Progenitor cell of endocrine pancreas (in vitro differentiated cells): ENCODE measurements at regions not wholly inside any gene's neighbourhood (a gene's known extent, or its start where the extent isn't known, plus 50 kb on each side); places are given as distances from the start of the nearest gene placed in this dataset.

Source experiments
- DNase-seq: peaks from one replicate; pipeline ENCODE4 v3.0.0; 2021; ENCODE audit warnings: low spot score; ENCODE audit not compliant: unreplicated experiment
- H3K27ac Mint-ChIP-seq: 2 replicates; pipeline ENCODE4 v1.8.0; 2021; ENCODE audit warnings: mild to moderate bottlenecking, moderate library complexity, mixed read lengths
- H3K27me3 Mint-ChIP-seq: 2 replicates; pipeline ENCODE4 v1.8.0; 2021; ENCODE audit warnings: mixed read lengths
- H3K36me3 Mint-ChIP-seq: 2 replicates; pipeline ENCODE4 v1.8.0; 2022; ENCODE audit warnings: mixed read lengths; ENCODE audit not compliant: insufficient read depth
- H3K4me1 Mint-ChIP-seq: 2 replicates; pipeline ENCODE4 v1.8.0; 2021; ENCODE audit warnings: low read depth, mixed read lengths
- H3K4me3 Mint-ChIP-seq: 2 replicates; pipeline ENCODE4 v1.8.0; 2021; ENCODE audit warnings: low read depth, mild to moderate bottlenecking, moderate library complexity, mixed read lengths
- H3K9me3 Mint-ChIP-seq: 2 replicates; pipeline ENCODE4 v1.8.0; 2021; ENCODE audit warnings: low read depth, mixed read lengths
- TF ChIP-seq, protein P1 (sequence below): fragments of 200-600 bp; sonication (generic); IDR thresholded peaks from one replicate; pipeline ENCODE4 v1.5.0; 2021; ENCODE audit warnings: antibody characterized with exemption, mild to moderate bottlenecking; ENCODE audit not compliant: unreplicated experiment

DNA sequence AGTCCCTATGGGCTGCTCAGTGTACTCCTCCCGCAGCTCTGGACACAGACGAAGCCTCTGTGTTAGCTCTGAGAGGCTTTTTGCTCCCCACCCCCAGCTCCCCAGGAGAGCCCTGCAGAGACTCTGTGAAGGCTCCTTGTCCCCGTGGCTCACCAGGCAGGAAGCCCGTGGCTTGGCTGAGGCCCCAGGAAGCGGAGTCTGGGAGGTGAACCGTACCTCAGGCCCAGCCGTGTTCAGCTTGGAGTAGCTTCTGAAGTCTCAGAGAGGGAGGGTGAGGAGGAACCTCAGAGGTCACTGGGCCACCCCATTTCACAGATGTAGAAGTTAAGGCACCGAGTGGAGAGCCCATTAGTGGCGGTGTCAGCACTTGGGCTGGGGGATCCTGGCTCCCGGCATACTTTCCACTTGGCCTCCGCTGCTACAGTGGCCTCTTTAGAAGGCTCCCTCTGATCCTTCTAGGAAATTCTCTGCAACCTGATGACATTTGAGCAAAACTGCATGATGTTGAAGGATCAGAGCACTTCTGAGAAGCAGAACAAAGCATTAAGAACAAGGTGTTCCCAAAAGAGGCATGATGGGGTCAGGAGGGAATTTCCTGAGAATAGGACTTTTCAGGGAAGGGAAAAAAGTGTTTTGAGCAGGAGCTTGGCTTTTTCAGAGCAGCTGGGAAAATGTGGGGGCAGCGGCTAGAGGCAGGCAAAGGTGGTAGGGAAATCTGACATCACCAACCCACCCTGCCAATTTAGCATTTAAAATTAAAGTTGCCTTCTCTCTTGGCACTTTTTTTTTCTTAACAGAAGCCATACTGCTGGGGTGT lies 79.1 kb downstream of the MCFD2 start:
- no peak overlapping the region for H3K4me3 Mint-ChIP-seq
- DNase-seq: no peak
- TF ChIP-seq, protein P1, sequence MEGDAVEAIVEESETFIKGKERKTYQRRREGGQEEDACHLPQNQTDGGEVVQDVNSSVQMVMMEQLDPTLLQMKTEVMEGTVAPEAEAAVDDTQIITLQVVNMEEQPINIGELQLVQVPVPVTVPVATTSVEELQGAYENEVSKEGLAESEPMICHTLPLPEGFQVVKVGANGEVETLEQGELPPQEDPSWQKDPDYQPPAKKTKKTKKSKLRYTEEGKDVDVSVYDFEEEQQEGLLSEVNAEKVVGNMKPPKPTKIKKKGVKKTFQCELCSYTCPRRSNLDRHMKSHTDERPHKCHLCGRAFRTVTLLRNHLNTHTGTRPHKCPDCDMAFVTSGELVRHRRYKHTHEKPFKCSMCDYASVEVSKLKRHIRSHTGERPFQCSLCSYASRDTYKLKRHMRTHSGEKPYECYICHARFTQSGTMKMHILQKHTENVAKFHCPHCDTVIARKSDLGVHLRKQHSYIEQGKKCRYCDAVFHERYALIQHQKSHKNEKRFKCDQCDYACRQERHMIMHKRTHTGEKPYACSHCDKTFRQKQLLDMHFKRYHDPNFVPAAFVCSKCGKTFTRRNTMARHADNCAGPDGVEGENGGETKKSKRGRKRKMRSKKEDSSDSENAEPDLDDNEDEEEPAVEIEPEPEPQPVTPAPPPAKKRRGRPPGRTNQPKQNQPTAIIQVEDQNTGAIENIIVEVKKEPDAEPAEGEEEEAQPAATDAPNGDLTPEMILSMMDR: no peak
- H3K36me3 Mint-ChIP-seq: no peaks in the 10 kb centered on the region
- H3K27me3 Mint-ChIP-seq: no peaks in the 10 kb centered on the region
- peaks cover 3% of the 10 kb centered on the region for H3K9me3 Mint-ChIP-seq
- H3K4me1 Mint-ChIP-seq: no peaks in the 10 kb centered on the region
- no peak overlapping the region for H3K27ac Mint-ChIP-seq

DNA sequence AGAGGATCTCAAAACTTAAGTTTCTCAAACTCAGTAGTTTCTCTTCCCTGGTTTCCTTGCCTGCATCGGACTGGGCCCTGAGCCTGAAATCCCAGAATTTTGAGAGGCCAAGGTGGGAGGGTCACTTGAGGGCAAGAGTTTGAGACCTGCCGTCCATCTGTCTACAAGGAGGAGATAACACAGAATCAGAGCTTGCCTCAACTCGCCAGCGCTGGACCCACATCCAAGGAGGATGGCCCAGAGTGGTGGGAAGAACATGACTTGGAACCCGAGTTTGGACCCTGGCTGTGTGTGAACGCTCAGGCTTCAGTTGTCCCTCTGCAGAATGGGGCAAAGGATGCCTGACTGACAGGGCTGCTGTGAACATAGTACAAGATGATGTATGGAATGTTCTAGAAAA lies 80.1 kb downstream of the MCFD2 start:
- Mint-ChIP-seq H3K27ac (no peak overlapping the region), H3K4me1 (no peaks in the 10 kb centered on the region), H3K9me3 (peaks cover 5% of the 10 kb centered on the region), H3K27me3 (no peaks in the 10 kb centered on the region), H3K36me3 (no peaks in the 10 kb centered on the region), H3K4me3 (no peak overlapping the region)
- TF ChIP-seq, protein P1: no peak
- DNase-seq: no peak

DNA sequence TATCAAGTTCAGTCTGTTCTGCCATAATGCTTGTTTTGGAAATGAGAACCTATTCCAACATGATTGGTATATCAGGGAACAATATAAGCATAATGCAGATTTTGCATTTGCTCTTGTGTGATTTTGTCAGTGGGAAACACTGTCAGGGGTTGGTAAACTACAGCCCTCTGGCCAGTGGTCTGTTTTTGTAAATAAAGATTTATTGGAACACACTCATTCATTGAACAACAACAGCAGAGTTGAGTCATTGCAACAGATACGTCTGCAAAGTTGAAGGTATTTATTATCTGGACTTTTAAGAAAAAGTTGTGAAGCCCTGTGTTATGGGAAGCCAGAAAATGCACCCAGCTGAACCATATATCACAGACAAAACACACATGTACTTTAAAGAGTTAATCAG lies 83.1 kb downstream of the MCFD2 start:
- DNase-seq: no peak
- TF ChIP-seq, protein P1: no peak
- Mint-ChIP-seq H3K27ac (no peak overlapping the region), H3K4me3 (no peak overlapping the region), H3K27me3 (peaks cover 3% of the 10 kb centered on the region), H3K4me1 (no peaks in the 10 kb centered on the region), H3K36me3 (no peaks in the 10 kb centered on the region), H3K9me3 (peaks cover 9% of the 10 kb centered on the region)

DNA sequence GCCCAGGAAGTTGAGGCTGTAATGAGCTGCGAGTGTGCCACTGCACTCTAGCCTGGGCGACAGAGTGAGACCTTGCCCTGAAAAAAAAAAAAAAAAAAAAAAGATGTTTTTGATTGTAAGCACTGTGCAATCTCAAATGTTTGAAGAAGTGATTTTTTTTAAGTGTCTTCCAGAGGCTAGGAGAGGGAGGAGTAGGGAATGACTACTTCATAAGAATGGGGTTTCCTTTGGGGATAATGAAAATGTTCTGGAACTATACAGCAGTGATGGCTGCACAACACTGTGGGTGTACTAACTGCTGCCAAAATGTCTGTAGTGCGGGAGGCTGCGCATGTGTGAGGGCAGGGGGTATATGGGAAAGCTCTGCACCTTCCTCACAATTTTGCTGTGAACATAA lies 83.7 kb downstream of the MCFD2 start:
- peaks cover 9% of the 10 kb centered on the region for H3K9me3 Mint-ChIP-seq
- no peaks in the 10 kb centered on the region for H3K36me3 Mint-ChIP-seq
- H3K4me3 Mint-ChIP-seq: no peak overlapping the region
- no peak overlapping the region for H3K27ac Mint-ChIP-seq
- H3K4me1 Mint-ChIP-seq: no peaks in the 10 kb centered on the region
- no peak for DNase-seq
- H3K27me3 Mint-ChIP-seq: peaks cover 3% of the 10 kb centered on the region
- TF ChIP-seq, protein P1: no peak

DNA sequence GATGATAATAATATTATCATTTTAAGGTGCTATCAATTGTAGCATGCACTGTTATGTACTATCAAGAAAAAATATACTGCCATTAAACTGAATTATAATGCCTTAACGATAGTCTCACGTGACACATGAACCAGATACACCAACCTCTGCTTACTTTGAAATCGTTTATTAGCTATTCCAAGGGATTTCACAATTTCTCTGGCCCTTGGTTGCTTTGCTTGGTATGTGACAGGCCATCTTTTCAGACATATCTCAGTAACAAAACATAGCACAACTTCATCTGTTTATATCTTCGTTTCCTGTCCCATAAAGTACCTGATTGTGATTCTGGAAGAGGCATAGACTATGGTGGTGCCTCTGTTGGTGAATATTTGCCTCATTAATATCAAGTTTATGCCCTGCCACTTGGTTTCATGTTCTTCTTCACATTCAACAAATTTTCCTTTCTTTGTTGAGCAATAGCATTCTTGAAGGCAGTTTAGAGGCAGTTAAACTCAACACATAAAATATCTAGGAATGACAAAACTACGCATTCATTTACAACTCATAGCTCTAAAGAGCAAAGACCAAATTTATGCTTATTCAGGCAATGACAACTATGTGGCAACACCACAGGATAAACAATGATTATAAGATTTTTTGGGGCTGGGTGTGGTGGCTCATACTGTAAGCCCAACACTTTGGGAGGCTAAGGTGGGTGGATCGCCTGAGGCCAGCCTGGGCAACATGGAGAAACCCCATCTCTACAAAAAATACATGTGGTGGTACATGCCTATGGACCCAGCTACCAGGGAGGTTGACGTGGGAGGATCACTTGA lies 84.3 kb downstream of the MCFD2 start:
- Mint-ChIP-seq H3K27ac (no peak overlapping the region), H3K9me3 (peaks cover 9% of the 10 kb centered on the region), H3K27me3 (peaks cover 3% of the 10 kb centered on the region), H3K36me3 (no peaks in the 10 kb centered on the region), H3K4me1 (no peaks in the 10 kb centered on the region), H3K4me3 (no peak overlapping the region)
- TF ChIP-seq, protein P1: no peak
- no peak for DNase-seq
